22Rv1 (cell line): ENCODE measurements at regions not wholly inside any gene's neighbourhood (a gene's known extent, or its start where the extent isn't known, plus 50 kb on each side); places are given as distances from the start of the nearest gene placed in this dataset.

ENCODE experiments used
- H3K27ac ChIP-seq: fragments of 450-650 bp; 2 replicates; pipeline ENCODE4 v1.5.1; 2017
- ZFX ChIP-seq: fragments of 450-650 bp; IDR thresholded peaks from 2 replicates; pipeline ENCODE4 v1.6.1; 2017; ENCODE audit warnings: antibody characterized with exemption, borderline replicate concordance
- TF ChIP-seq, protein P1 (sequence below): fragments of 450-650 bp; IDR thresholded peaks from 2 replicates; pipeline ENCODE4 v1.5.1; 2017; ENCODE audit warnings: mild to moderate bottlenecking

DNA sequence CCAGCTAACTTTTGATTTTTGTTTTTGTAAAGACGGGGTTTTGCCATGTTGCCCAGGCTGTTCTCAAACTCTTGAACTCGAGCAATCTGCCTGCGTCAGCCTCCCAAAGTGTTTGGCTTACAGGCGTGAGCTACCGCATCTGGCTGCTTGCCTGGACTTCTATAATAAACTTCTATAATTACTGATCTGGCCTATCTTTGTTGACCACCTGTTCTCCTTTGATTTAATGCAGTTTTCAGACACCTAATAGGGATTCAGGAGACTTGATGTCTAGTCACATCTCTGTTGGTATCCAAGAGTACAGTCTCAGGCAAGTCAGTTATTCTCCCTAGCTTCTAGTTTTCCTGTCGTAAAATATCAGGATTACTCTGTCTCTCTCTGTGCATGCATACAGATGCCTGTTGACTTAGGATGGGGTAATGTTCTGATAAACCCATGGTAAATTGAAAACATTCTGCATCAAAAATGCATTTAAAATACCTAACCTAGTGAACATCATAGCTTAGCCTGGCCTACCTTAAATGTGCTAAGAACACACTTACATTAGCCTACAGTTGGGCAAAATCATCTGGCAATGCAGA lies 51.5 kb upstream of the NR3C1 start:
- TF ChIP-seq ZFX, result no peak
- TF ChIP-seq, protein P1, sequence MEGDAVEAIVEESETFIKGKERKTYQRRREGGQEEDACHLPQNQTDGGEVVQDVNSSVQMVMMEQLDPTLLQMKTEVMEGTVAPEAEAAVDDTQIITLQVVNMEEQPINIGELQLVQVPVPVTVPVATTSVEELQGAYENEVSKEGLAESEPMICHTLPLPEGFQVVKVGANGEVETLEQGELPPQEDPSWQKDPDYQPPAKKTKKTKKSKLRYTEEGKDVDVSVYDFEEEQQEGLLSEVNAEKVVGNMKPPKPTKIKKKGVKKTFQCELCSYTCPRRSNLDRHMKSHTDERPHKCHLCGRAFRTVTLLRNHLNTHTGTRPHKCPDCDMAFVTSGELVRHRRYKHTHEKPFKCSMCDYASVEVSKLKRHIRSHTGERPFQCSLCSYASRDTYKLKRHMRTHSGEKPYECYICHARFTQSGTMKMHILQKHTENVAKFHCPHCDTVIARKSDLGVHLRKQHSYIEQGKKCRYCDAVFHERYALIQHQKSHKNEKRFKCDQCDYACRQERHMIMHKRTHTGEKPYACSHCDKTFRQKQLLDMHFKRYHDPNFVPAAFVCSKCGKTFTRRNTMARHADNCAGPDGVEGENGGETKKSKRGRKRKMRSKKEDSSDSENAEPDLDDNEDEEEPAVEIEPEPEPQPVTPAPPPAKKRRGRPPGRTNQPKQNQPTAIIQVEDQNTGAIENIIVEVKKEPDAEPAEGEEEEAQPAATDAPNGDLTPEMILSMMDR, result no peak
- H3K27ac ChIP-seq, result no peak overlapping the region

DNA sequence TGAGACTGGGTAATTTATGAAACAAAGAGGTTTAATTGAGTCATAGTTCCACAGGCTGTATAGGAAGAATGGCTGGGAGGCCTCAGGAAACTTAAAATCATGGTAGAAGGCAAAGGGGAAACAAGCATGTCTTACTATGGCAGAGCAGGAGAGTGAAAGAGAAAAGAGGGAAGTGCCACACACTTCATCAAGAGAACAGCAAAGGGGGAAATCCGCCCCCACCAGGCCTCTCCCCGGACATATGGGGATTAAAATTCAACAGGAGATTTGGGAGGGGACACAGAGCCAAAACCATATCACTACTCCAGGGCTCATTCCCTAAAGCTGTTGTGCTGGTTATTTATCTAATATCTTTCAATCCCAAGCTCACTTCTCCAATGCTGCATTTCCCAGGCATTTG lies 50.2 kb upstream of the NR3C1 start:
- H3K27ac ChIP-seq, result no peak overlapping the region
- TF ChIP-seq, protein P1, result no peak
- no peak for TF ChIP-seq ZFX
